Embryonic facial prominence (tissue), 1 donor: ENCODE measurements at regions not wholly inside any gene's neighbourhood (a gene's known extent, or its start where the extent isn't known, plus 50 kb on each side); places are given as distances from the start of the nearest gene placed in this dataset.

Experiments
- DNase-seq: peaks from one replicate; pipeline ENCODE4 v3.0.0-alpha.2; 2016; ENCODE audit errors: extremely low spot score

DNA sequence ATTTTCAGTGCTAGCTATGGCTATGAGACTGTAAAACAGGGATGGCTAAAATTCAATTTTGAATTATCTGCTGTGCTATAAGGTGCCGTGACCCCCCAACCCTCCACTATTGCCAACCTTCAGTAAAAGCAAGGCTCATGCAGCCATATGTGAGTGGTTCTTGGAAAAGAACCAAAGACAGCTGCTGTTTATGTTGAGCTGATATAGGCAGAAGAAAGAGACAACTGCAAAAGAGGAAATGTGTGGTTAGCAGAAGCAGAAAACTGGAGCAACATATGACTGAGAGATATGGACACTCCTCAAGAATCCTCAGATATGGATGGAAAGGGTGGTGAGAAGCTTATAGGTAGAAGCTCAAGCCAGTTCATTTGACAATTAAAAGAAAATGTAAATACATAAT, 200.3 kb downstream of the TLE1 start:
- DNase-seq, result no peak

DNA sequence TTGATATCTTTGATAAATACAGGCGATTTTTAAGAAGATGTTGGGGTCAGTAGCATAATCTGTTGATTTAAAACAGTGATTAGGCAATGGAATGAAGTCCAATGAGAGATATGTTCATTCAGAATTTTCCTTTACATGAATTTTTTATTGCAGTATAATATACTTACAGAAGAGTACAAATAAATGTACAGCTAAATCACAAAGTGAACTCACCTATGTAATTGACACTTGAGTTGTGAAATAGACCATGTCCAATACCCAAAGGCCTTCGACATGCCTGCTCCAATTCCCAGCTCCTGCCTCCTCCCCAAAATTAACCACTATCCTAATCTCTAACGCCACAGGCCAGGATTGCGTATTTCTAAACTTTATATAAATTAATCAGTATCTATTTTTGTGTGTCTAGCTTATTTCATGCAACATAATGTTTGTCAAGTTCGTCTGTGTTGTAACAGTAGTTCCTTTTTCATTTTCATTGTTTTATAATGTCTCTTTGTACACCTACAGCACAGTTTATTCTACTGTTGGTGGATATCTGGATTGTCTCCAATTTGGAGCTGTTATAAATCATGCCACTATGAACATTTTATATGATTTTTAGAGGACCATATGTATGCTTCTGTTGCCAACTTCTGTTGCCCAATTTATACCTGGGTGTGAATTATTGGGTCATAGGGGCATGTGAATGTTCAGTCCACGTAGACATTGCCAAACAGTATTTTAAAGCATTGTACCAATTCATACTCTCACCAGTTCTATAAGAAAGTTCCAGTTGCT, 208.3 kb downstream of the TLE1 start:
- no peak for DNase-seq

DNA sequence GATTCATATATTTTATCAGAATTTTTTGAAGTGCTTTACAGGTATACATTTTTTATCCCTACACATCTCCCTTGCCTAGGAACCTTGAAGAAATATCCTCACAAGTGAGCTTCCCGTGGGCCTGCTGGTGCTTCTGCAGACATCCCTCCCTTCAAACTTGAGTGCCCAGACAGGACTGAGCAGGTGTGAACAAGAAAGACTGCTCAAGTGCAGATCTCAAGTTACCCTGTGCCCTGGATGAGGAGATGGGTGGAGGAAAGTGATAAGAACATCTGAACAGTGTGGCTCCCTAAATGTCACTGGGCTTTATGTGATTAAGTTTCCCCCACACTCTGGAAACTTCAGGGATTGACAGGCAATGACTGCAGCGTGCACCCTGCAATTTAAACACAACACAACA, 209.8 kb downstream of the TLE1 start:
- no peak for DNase-seq

DNA sequence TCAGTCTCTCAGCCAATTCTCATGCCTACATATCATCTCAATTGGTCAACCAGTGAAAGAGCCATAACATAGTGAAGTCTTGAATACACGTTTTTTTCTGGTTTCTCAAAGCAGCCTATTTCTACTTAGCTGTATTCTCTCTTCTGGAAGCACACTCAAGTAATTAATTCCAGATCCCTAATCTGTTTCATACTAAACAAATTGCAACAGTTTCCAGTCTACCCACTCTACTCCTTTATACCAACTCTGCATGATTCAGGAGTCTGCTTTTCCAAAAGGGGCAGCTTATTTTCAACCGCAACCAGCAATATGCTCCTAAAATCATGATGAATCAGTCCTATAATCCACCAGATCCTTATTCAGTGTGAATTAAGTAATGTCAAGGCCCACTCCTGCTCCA, 211.7 kb downstream of the TLE1 start:
- no peak for DNase-seq

DNA sequence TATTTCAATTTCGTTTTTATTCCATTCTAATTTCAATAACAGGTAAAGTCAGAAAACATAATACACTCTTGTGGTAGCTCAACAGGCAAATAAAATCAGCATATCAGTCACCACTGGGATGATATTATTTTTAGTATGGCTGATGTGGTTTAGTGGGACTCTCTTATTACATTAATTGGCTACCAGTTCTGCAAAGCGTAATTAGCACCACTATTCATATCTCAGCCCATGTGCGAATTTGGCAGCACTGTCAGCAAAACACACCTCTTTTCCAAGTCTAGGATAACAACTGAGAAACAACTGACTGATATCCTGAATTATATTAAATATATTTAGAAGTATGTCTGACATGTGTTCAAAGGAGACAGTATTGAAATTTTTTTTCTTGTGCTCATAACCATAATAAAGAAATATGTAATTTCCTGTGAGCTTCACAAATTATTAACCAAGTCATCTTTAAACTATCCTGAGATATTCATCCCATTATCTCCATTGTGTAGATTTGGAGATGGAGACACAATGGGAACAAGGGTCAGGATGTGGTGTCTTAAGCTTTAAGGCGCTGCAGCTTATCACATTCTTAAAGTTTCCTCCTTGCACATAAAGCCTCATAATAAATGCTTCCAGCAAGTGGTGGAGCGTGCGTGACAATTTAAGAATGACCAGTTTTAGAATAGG, 212.4 kb downstream of the TLE1 start:
- DNase-seq, result no peak

DNA sequence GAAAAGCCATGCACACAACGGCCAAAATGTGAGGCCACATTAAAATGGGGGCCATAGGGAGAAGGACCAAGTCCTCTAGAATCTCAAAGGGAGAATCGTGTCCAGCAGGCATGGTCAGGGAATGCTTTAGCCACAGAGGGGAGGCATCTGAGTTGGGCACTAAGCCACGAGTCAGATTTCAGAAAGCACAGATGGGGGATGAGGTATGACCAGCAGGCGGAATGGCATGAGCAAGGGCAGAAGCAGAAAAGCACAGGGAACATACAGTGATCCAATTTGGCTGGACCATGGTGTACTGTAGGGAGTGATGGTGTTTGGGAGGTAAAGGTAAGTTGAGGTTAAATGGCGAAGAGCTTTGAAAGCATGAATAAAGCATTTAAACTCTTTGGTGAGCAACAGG, 214.6 kb downstream of the TLE1 start:
- DNase-seq, result no peak

DNA sequence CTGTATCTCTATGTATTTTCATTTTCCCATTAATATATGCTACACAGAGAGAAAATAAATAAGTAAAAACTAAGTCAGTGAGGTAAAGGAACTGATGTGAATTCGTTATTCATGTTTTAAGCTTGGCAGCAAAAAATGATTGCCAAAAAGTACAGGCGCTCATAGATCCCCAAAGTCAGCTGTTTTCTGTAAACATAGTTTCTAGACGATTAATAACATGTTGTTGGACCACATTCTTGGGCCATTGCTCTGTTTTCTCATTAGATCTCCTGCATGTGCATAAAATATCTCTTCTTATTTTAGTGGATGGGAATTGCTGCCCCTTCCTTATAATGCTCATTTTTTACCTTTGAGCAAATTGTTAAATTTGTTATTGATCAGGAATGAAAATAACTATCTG, 215.2 kb downstream of the TLE1 start:
- DNase-seq, result no peak

DNA sequence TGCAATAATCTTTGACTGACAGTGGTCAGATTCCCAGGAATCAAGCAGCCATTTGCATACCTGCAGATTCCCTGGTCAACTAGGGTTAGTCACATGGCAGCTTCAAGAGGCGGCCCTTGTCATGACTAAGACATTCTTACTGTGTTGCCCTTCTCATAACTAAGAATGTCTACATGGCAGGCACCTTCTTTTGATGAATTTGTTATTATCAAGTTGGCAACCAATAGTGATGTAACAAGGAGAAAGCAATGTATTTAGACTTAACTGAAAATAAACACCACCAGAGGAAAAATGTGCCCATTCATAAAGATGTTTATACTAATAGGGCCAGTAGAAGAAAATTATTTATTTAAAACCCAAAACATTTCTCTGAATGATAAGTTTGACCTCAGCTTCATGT, 215.6 kb downstream of the TLE1 start:
- no peak for DNase-seq

DNA sequence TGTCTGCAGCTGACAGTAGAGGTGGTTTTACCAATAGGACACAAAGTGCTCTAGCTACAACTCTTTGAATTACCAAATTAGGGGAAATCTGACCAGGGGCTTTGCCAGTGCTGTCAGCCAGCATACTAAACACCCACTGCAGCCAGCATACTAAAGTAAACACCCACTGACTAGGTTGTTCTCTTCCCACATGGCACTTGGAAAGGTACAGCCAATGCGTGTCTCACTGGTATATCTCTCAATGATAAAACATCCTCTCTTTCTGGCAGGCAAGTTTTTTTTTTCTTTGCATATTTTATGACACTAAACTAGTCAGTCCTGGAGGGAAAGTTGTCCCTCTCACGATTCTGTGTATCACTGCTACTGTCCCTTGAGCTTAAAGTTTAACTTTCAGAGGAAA, 216.1 kb downstream of the TLE1 start:
- no peak for DNase-seq

DNA sequence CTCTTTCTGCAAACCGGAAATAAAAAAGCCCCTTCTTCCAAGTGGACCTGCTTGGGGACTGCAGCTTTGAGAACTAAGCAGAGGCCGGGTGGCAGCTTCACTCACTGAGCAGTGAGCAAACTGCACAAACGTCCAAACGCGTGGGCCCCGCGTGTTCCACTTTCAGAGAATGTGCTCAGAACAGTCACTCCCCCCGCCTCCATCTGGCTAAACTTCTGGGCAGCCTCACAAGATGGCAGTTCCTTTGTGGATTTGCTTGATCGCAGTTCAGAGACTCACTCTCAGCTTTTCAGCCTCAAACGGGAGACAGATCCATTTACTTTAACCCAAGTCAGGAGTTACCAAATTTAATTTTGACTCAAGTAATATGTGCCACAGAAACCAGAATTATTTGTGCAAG, 216.6 kb downstream of the TLE1 start:
- DNase-seq, result no peak

DNA sequence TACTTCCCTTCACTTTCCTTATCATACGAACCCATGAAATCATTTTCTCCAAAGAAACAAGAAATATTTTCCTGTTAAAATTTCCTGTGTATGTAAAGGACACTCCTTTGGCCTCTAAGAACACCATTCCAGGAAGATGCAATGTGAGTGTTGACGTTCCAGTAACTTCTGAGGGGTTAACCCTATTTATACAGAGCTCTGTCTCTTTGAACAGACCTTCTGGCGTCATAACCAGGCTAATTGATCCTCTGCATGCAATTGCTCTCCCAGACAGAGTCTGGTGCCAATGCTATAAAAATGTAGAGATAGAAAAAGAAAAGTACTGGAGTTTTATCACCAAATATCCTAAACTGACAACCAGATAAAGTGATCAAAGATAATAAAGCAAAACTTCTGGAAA, 218.5 kb downstream of the TLE1 start:
- no peak for DNase-seq

DNA sequence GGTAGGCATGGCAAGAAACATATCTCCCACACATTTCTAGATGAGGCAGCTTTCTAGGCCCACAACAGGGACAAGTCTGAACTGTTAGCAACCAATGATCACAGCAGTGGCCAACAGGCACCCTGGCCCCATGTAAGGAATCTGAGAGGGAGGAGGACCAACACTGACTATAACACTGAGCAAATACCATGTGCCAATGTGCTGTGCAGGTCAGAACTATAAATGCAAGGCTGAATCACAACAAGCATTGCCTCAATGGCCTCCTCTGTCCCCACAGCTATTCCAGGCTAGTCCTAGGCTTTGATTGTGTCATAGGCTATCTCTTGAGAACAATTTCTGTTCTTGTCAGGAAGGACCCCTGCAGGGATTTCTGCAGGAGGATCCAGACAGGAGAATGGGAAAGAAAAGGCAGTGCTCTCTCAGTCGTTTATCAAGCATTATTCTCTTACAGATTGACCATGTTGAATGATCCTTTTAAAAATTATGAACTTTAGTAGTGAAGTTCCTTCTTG, 221.2 kb downstream of the TLE1 start:
- DNase-seq, result no peak

DNA sequence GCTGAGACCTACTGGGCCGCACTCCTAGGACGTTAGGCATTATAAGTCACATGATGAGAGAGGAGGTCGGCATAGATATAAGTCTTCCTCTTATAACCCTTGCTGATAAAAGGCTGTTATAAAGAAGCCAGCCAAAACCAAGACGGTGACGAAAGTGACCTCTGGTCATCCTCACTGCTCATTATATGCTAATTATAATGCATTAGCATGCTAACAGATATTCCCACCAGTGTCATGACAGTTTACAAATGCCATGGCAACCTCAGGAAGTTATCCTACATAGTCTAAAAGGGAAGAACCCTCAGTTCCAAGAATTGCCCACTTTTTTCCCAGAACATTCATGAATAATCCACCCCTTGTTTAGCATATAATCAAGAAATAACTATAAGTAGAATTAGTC, 222.4 kb downstream of the TLE1 start:
- DNase-seq, result no peak

DNA sequence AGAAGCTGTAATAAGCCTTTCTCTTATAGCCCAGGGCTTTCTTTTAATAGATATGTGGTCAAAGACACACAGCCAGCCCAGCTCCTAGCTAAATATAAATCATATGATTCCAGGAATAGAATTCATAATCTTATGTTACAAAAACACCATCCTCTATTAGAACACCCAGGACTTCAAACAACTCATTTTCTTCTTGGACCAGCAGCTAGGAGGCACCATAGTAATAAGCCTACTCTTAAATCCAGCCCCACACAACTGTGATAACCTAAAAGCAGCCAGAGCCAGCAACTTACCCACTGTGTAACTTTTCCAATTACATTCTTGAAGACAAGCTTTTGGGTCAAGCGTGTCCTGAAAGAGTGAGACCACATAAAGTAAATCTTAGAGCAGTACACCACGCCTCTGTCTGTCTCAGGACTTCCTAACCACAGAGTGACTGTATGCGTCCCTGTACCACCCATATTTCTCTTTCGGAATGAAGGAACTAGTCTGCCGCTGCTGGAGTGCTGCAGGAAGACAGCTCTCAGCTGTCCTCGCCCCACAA, 223.8 kb downstream of the TLE1 start:
- DNase-seq, result no peak

DNA sequence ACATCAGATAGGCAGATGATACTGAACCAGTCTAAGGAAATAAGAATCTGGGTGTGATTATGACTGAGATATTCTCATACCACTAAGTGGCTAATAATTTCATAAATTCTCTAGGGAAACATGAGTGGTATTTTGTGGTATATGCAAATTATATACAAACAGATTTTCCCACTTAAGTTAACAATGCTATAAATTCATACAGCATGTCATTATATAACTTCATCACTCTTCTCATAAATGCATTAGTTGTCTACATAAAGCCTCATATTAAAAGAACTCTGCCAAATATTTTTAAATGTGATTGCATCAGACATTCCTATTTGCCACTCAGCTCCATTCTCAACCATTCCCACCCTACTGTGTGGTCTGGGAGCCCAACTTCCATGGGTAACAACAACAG, 226.5 kb downstream of the TLE1 start:
- DNase-seq, result no peak

DNA sequence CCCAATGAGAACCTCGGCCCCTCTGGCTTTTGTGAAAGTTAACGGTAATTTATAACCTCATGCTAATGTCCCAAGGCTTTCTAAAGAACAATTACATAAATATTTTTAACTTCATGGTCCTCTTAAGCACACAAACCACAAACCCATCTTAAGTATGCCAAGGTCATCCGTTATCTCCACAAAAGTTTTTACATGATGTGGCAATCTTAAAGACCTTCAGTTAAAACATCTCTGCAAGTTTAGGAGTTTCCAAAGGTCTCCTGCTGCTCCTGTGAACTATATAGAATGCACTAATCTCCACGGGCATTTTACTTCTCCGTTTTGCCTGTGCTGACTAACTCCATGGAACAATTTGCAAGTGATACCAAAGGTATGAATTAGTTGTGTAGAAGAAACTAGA, 228.2 kb downstream of the TLE1 start:
- DNase-seq, result no peak

DNA sequence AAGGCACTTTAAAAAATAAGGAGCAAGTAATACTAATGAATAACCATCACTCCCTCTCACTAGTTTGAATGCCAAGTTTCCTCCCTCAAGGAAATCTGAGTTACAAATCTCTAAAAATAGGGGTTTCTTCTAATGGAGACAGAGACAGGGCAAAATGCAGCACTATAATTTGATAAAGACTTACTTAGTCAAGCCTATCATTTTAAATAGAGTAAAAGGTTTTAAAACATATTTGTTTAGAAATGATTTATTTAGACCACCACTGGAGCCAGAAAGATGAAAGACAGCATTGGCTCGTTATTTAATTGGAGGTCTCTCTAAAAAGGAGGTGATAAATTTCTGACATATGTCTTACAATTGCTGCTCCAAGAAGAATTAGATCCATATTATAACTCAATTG, 228.7 kb downstream of the TLE1 start:
- no peak for DNase-seq

DNA sequence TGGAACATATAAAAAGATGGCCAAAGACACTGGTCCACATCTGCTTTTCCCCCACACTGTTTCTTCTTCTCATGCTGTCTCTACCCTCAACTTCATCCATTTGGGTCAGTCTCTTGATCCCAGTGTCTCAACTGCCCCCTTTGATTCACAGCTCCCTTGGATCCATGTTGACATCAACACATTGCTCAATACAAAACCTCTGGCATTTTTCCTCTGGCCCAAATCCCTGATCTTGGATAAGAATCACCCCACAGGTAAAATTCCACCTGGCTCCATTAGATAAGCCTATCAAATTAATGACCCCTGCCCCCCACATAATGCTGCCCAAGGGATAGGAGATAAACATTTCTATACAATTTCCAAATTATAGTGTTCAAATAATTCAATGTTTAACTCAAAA, 229.8 kb downstream of the TLE1 start:
- no peak for DNase-seq

DNA sequence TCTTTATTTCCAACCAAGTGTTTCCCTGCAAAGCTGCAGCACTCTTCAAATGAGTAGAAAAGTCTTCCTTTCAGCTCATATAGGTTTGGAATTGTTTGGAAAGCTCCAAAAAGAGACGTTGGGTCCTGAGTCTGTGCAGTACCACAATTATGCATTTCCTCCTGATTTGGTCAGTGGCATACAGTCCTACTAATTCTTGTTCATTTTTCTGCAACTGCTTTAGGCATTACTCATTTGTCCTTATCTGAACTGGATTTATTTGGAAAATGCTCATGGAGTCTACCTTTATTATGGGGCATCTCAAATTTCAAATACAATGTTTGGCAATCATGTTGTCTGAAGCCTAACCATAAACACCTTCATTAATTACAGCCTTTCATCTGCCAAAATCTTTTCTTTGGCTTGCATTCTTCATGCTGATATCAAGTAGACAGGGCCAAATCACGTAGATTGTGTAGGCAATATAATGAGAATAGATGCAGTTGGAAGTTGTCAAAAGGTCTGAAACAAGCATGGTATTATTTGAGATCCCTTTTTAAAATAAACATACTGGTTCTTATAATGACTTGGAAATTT, 232.8 kb downstream of the TLE1 start:
- DNase-seq, result no peak

DNA sequence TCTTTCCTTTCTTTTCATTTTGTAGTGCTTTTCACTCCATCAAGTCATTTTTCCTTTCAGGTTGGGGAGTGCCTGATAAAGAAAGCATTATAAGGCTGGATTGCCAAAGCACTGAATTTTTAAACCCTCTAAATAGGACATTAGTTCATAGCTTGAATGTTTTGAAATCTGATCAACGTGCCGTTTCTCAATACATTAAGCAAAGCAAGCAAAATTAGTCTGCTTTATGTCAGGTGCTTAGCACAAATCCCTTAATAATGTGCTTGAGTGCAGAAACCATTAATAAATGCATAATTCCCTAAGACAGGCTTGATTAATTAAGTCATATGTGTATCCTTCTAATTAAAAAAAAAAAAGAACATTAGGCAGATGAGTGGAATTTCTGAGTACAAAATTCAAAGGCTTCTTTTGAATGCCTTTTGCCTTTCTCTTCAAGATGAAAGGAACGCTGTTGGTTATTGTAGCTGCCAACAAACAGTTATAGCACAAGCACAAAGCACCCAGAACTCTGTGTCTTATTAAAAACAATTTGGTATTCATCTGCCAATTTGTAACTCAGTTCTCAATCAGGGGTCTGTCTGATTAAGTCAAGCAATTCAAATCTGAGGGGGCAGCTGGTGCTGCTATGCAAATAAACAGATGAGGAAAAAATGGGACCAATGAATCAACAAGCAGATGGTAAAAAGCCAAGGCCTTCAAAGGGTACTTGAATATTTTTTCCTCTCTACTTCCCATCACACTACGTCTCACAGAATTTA, 233.7 kb downstream of the TLE1 start:
- no peak for DNase-seq

DNA sequence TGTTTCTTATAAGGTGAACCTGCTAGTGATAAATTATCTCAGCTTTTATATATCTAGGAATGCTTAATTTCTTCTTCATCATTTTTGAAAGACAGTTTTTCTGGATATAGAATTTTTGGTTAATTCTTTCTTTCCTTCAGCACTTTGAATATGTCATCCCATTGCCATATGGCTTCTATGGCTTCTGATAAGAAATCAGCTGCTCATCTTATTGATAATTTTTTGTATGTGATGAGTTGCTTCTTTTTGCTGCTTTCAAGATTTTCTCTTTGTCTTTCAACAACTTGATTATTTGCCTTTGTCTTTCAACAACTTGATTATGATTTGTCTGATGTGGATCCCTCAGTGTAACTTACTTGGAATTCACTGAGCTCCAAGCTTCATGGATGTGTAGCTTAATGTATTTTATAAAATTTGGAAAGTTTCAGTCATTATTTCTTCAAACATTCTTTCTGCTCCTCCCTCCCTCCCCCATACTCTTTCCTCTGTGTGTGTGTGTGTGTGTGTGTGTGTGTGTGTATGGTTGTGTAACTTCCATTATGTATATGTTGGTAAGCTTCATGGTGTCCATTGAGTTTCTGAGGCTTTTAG, 243.9 kb downstream of the TLE1 start:
- DNase-seq, result no peak

DNA sequence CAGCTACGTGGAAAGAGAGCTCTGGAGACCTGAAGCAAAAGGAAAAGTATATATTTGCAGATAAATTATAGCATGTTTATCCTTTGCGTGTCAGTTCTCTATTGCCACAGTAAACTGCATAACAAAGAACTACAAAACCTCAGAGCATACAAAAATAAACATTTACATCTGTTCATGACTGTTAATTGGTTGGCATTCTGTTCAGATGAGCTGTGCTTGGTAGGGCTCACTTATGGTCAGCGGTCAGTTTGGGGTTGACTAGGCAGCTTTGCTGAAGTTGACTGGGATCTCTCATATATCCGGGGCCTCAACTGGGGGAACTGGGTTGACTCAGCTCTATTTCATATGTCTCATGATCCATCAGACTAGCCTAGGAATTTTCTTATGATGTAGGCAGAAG, 257.7 kb downstream of the TLE1 start:
- no peak for DNase-seq
